ENCODE measurements at regions not wholly inside any gene's neighbourhood (a gene's known extent, or its start where the extent isn't known, plus 50 kb on each side); places are given as distances from the start of the nearest gene placed in this dataset.

DNA sequence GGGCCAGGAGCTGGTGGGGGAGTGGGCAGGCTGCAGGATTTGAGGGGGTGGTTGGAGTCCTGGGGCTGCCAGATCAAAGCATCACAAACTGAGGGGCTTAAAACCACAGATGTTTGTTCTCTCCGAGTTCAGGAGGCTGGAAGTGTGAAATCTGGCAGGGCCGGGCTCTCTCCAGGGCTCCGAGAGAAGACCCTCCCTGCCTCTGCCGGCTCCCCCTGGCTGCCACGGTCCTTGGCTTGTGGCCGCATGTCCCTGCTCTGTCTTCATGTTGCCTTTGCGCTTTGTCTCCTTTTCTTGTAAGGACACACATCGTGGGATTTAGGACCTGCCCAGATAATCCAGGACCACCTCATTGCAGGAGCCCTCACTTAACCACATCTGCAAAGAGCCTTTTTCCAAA is 139.8 kb upstream of the GSE1 start:
- DNase-seq (ENCODE audit: low read depth) = no peak

DNA sequence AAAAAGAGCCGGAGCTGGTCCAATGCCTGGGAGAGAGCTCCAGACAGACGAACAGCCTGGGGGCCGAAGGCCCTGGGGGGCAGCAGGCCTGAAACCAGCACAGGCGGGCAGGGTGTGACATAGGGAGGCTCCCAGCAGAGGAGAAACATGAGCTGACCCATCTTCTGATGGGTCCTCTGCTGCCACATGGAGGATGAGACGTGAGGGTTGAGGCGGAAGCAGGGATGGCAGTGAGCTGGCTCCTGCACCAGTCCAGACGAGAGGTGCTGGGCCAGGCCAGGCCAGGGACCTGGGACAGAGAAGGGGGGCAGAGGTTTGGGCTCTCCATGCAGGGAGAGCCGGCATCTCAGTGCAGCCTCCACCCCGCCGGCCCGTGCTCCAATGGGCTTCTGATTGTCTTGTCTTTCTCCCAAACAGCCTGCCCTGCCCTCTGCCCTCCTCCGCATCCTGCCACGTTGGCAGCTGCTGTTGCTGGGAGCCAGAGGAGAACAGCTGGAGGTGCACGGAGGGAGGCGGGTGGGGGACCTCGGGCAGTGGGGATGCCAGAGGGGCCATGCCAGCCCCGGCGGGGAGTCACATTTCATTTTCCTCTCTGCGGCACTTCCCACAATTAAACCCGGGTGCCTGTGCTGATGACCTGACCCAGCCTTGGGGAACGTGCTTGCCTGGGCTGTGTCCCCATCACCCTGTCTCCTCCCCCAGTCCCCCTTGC is 139.1 kb upstream of the GSE1 start:
- no peak for DNase-seq (ENCODE audit: low read depth)

DNA sequence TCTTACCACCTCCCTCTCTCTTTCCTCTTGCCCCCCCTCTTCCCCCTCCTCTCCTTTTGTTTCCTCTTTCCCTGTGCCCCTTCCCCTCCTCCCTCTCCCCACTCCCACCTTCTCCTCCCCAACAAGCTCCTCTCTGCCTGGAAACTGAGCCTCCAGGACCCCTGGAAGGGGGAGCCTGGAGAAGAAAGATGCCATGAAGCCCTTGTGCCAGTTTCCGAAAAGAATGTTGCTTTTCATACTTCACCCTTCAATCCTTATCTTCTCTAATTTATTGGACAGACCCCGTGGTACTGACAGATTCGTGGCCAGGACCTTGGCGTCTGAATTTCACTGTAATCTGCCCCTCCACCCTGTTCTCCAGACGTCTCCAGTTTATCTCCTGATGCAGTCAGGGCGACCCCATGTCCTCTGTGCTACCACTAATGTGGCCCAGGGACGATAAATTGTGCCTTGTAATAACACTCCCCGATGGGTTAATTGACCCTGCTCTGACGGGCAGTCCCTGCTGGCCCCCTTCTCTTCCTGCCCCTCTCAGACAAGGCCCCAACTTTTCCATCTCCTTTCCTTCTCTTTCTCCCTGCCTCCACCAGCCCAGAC is 138.4 kb upstream of the GSE1 start:
- no peak for DNase-seq (ENCODE audit: low read depth)

- DNase-seq (ENCODE audit: low read depth) = no peak
Observed at GRCh38 chr16:85475233-85475632, 137.9 kb upstream of the GSE1 start.

- no peak for DNase-seq (ENCODE audit: low read depth)
Observed at GRCh38 chr16:85475691-85476300, 137.3 kb upstream of the GSE1 start.

GRCh38 chr16:85476389-85476788 is 136.7 kb upstream of the GSE1 start:
- DNase-seq (ENCODE audit: low read depth) = no peak

- DNase-seq (ENCODE audit: low read depth) = no peak
Observed at GRCh38 chr16:85477801-85478363, 135.2 kb upstream of the GSE1 start.

DNA sequence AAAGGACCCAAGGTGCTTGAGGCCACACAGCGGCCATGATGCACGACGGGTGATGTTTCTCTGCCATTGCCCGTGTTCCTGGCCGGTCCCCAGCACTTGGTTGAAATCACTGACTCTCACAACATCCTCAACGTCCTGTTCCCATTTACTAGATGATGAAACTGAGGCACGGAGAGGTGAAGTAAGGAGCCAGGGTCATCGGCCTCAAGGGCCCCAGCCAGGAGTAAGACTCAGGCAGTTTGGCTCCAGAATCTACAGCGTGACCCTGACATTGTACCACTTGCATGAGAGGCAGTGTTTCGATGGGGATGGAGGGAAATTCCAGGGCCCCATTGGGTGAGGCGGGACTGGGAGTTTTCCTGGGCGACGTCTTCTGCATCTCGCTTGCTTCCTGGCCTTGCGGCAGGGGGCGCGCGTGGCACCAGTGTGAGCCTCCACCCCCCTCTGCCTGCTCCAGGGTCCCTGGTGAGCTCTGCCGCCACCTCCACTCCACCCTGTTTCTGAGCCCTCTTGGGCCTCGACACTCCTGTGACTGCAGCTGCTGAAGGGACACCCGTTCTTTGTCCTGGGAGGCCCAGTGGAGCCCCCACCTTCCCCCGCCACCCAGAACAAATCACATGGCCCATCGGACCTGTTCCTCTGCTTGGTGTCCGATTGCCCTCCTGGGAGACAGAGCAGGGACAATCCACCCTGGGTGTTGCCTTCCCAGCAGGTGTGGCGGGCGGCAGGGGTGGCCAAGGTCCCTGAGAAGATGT is 133.0 kb upstream of the GSE1 start:
- DNase-seq (ENCODE audit: low read depth) = no peak

DNA sequence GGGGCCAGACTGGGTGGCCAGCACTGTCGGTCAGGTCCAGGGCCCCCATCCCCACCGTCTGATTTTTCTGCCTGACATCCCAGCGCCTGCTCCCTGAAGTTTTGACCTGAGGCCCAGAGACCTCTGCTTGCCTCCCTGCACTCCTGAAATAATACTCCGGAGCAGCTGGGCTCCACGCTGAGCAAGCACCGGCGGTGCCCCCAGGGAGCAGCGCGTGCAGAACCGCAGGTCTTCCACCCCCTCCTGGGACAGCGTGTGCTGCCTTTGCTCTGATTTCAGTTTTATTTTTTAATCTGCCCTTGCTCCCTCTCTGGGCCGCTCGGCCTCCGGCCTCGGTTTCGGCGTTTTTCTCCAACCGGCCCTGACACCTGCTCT is 132.4 kb upstream of the GSE1 start:
- no peak for DNase-seq (ENCODE audit: low read depth)

DNA sequence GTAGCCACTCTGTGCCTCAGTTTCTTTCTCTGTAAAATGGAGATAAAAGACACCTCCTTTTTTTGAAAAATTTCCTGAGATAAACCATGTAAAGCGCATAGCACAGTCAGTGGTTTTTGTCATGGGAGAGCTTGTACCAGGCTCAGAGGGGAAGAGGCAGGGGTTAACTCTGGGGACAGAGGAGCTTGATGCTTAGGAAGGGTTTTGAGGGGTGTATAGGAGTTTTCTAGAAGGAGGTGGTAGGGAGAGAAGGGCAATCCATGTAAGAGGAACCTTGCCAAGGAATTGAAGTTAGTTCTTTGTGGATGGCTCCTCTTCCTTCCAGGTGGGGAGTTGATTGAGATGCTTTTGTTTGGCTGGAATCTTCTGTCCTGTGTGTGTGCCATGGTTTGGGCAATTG is 131.9 kb upstream of the GSE1 start:
- no peak for DNase-seq (ENCODE audit: low read depth)

- no peak for DNase-seq (ENCODE audit: low read depth)
Observed at GRCh38 chr16:85481738-85482137, 131.4 kb upstream of the GSE1 start.

GRCh38 chr16:85483424-85483823 is 129.7 kb upstream of the GSE1 start:
- no peak for DNase-seq (ENCODE audit: low read depth)

DNA sequence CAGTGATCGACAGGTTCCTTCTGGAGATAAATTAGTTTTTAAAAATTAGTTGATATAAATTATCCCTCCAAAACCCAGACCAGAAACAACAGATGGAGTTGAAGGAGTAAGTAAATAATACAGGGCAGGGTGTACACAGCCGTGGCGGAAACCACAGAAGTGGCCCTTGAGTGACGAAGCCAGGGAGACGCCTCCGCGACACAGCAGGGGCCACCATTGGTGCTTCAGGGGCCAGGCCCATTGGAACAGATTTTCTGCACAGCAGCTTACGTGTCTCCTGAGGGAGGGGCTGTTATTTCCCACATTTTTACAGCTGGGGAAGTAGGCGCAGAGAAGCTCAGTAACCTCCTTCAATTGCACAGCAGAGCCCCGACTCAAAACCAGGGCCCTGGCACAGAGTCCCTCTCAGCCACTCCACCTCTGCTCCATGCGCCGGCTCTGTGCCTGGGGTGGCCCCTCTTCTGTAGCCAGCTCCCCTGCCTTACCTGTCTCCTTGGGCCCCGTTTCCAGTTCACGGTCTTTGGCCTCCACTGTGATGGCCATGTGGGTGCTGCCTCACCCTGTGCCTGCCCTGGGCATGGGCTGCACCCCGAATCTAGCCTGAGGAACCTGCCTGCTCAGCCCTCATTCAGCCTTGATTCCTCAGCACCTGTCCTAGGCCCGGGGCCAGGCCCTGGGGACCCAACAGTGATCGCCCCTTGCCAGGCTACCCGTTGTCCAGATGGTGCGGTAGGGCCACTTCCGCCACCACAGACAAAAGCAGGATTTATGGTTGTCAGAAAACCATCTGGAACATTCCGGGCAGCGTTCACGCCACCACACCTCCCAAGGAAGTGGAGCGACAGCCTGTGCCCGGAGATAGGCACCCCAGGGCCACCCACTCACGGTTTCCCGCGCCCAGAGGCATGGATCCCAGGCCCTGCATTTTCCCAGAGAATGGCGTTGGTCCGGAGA is 128.5 kb upstream of the GSE1 start:
- DNase-seq (ENCODE audit: low read depth) = no peak

- no peak for DNase-seq (ENCODE audit: low read depth)
Observed at GRCh38 chr16:85485379-85485778, 127.7 kb upstream of the GSE1 start.

GRCh38 chr16:85486256-85486915 is 126.7 kb upstream of the GSE1 start:
- DNase-seq (ENCODE audit: low read depth) = no peak

- no peak for DNase-seq (ENCODE audit: low read depth)
Observed at GRCh38 chr16:85488414-85488813, 124.7 kb upstream of the GSE1 start.

GRCh38 chr16:85490407-85491057 is 122.6 kb upstream of the GSE1 start:
- DNase-seq (ENCODE audit: low read depth) = no peak

GRCh38 chr16:85491058-85491771 is 121.9 kb upstream of the GSE1 start:
- DNase-seq (ENCODE audit: low read depth) = no peak

- no peak for DNase-seq (ENCODE audit: low read depth)
Observed at GRCh38 chr16:85491798-85492294, 121.3 kb upstream of the GSE1 start.

Measured in stimulated activated CD8-positive, alpha-beta memory T cell treated with anti-CD3 and anti-CD28 coated beads, Interleukin-12 subunit alpha, Interleukin-12 subunit beta, amount 100 ng/mL, for 4 hours (primary cell).